ENCODE measurements at regions not wholly inside any gene's neighbourhood (a gene's known extent, or its start where the extent isn't known, plus 50 kb on each side); places are given as distances from the start of the nearest gene placed in this dataset.

DNA sequence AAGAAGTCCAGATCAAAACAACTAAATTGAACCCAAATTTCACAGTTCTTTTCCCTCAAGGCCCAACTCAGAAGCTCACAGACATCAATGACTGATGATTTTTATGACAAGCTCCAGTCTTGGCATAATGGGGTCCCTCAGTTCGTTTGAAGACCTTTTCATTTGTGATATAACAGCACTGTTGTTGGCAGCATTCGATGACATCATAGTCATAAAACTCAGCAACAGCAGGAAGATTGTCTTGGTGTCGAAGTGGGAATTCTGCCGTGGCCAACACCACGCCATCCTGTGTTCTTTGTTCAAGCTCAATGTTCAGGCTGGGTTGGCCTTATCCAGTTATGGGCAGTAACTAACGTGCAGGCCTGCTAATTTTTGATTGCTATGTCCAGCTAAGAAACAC, 261.7 kb downstream of the C7orf25 start:
- no peaks in the 10 kb centered on the region for H3K9me3 ChIP-seq (replicated peaks; ENCODE audit: control insufficient read depth, insufficient read depth, low read length)
- TF ChIP-seq, protein P1, sequence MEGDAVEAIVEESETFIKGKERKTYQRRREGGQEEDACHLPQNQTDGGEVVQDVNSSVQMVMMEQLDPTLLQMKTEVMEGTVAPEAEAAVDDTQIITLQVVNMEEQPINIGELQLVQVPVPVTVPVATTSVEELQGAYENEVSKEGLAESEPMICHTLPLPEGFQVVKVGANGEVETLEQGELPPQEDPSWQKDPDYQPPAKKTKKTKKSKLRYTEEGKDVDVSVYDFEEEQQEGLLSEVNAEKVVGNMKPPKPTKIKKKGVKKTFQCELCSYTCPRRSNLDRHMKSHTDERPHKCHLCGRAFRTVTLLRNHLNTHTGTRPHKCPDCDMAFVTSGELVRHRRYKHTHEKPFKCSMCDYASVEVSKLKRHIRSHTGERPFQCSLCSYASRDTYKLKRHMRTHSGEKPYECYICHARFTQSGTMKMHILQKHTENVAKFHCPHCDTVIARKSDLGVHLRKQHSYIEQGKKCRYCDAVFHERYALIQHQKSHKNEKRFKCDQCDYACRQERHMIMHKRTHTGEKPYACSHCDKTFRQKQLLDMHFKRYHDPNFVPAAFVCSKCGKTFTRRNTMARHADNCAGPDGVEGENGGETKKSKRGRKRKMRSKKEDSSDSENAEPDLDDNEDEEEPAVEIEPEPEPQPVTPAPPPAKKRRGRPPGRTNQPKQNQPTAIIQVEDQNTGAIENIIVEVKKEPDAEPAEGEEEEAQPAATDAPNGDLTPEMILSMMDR (IDR thresholded peaks at IDR 0.05; ENCODE audit: extremely low read depth in 1 of 2, insufficient read depth in 1 of 2, low read depth in 1 of 2, low read length in 2 of 2), result no peak
- TF ChIP-seq, protein P2, sequence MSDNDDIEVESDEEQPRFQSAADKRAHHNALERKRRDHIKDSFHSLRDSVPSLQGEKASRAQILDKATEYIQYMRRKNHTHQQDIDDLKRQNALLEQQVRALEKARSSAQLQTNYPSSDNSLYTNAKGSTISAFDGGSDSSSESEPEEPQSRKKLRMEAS (IDR thresholded peaks at IDR 0.05; ENCODE audit: insufficient read depth, insufficient read length), result no peak
- TF ChIP-seq GATA2 (IDR thresholded peaks at IDR 0.05; ENCODE audit: insufficient read depth, insufficient read length, low read depth, low read length) (no peak), MYC (IDR thresholded peaks at IDR 0.05; ENCODE audit: low read depth, low read length) (no peak), JUN (IDR thresholded peaks at IDR 0.05; ENCODE audit: borderline replicate concordance, insufficient read depth, insufficient read length, low read depth) (no peak), EZH2 (IDR thresholded peaks at IDR 0.05; ENCODE audit: borderline replicate concordance, low read depth, low read length, severe bottlenecking) (no peak), POLR2AphosphoS5 (IDR thresholded peaks at IDR 0.05; ENCODE audit: insufficient read depth, low read depth, low read length) (no peak)
- BruUV-seq (replicated peaks), result no TSS peak
- no peaks in the 10 kb centered on the region for H3K9me1 ChIP-seq (replicated peaks; ENCODE audit: control insufficient read depth, extremely low read depth, insufficient read depth, low read length)
- FAIRE-seq, result no peak
- no peak overlapping the region for H2AFZ ChIP-seq (ENCODE audit: low read depth, low read length)
- dilution Hi-C loops (cut with MboI; ENCODE audit: extremely low pct_ligation_motif_present, low sequenced_read_pairs), result no loop called here
- no peaks in the 10 kb centered on the region for H4K20me1 ChIP-seq (replicated peaks; ENCODE audit: control insufficient read depth, extremely low read depth, insufficient read depth, low read length)
- DNase-seq (ENCODE audit: low read depth, low spot score), result no peak
- POLR2A ChIA-PET, result no interaction called here
- CTCF ChIA-PET, result interaction anchor here (1.7 kb wide), 1 partner anchor 709 kb away, joined by 4 read pairs; no protein-coding TSS in a partner anchor
- H3K27me3 ChIP-seq (ENCODE audit: control insufficient read depth in 2 of 2, insufficient read depth in 2 of 2, low read length in 2 of 2), result no peaks in the 10 kb centered on the region
- no peak overlapping the region for H3K27ac ChIP-seq (ENCODE audit: insufficient read depth, low read depth, low read length)
- no peaks in the 10 kb centered on the region for H3K4me1 ChIP-seq (ENCODE audit: control insufficient read depth, extremely low read depth, insufficient read depth, low read length)
- intact Hi-C loops (cut with micrococcal nuclease), result no loop called here
- no peak overlapping the region for H3K9ac ChIP-seq (replicated peaks; ENCODE audit: extremely low read depth, insufficient read depth, low read length)
- H3K36me3 ChIP-seq (ENCODE audit: control insufficient read depth in 2 of 2, extremely low read depth in 1 of 2, insufficient read depth in 2 of 2, low read length in 2 of 2), result no peaks in the 10 kb centered on the region
- no peak overlapping the region for H3K4me3 ChIP-seq (replicated peaks in 1 of 3; ENCODE audit: insufficient read depth in 1 of 3, low read depth in 1 of 3, low read length in 3 of 3)
- H3K4me2 ChIP-seq (ENCODE audit: insufficient read depth, low read length), result no peak overlapping the region
- H3K79me2 ChIP-seq (ENCODE audit: control insufficient read depth, insufficient read depth, low read length), result no peaks in the 10 kb centered on the region
